Stomach smooth muscle (tissue), 2 donors: ENCODE measurements at regions not wholly inside any gene's neighbourhood (a gene's known extent, or its start where the extent isn't known, plus 50 kb on each side); places are given as distances from the start of the nearest gene placed in this dataset.

ENCODE experiments used
- H3K27ac ChIP-seq: one replicate; pipeline ENCODE4 v1.7.0; 2013; ENCODE audit warnings: mild to moderate bottlenecking, low read length, inconsistent platforms
- H3K27me3 ChIP-seq, 2 donors: one replicate each; pipeline ENCODE4 v1.7.0; 2013; ENCODE audit warnings: low read length in 2 of 2; ENCODE audit not compliant: insufficient read depth in 2 of 2, control insufficient read depth in 1 of 2
- H3K36me3 ChIP-seq, 2 donors: one replicate each; pipeline ENCODE4 v1.7.0; 2013; ENCODE audit warnings: low read length in 2 of 2; ENCODE audit not compliant: control insufficient read depth in 2 of 2, insufficient read depth in 2 of 2
- H3K4me1 ChIP-seq: one replicate; pipeline ENCODE4 v1.7.0; 2013; ENCODE audit warnings: low read length; ENCODE audit not compliant: control insufficient read depth, insufficient read depth
- H3K4me3 ChIP-seq, 2 donors: one replicate each; pipeline ENCODE4 v1.7.0; 2013; ENCODE audit warnings: low read length in 2 of 2
- H3K9ac ChIP-seq, 2 donors: one replicate each; pipeline ENCODE4 v1.7.0; 2013; ENCODE audit warnings: low read length in 2 of 2, mild to moderate bottlenecking in 1 of 2
- H3K9me3 ChIP-seq, 2 donors: one replicate each; pipeline ENCODE4 v1.7.0; 2013; ENCODE audit warnings: low read length in 2 of 2; ENCODE audit not compliant: control insufficient read depth in 2 of 2
- donor health status: healthy.
- donor health status: Pancreatic carcinoma.

DNA sequence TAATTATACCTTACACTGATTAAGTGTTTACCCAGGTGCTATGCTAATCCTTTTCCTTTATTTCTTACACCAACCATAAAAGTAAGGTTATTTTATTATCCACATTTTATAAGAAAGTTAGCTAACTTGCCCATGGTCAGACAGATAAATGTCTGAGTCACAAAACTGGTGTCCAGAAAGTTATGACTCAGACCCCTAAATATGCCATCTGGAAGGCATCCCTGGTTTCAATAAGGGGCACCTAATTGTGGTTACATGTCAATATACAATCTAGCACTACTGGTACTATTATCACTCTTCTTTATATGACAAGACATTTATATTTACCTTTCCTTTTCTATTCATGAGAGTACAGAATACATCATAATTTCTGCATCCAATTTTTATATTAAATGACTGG lies 496.5 kb upstream of the ADGRL2 start:
- no peak overlapping the region for H3K27ac ChIP-seq
- H3K4me1 ChIP-seq = no peaks in the 10 kb centered on the region
- H3K9ac ChIP-seq = no peak overlapping the region
- H3K9me3 ChIP-seq = no peaks in the 10 kb centered on the region
- H3K4me3 ChIP-seq = no peak overlapping the region
- H3K36me3 ChIP-seq = no peaks in the 10 kb centered on the region
- no peaks in the 10 kb centered on the region for H3K27me3 ChIP-seq

DNA sequence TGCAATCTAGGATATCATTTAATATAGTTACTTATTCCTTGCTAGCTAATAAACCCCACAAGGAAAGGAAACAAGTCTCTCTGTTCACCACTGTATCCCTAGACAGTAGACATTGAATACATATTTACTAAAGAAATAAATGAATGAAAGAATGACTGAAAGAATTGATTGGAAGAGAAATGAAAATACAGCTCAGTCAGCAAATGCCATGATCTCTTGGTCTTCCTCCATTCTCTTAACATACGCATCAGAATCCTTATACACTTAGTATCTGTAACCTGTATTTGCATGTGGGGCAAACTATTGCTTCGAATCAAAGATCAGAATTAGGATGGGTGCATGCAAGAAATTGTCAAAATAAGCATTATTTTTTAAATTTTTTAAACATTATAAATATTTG lies 500.8 kb upstream of the ADGRL2 start:
- Histone ChIP-seq H3K27ac (no peak overlapping the region), H3K36me3 (no peaks in the 10 kb centered on the region), H3K4me1 (no peaks in the 10 kb centered on the region), H3K4me3 (no peak overlapping the region), H3K27me3 (no peaks in the 10 kb centered on the region), H3K9me3 (no peaks in the 10 kb centered on the region), H3K9ac (no peak overlapping the region)

DNA sequence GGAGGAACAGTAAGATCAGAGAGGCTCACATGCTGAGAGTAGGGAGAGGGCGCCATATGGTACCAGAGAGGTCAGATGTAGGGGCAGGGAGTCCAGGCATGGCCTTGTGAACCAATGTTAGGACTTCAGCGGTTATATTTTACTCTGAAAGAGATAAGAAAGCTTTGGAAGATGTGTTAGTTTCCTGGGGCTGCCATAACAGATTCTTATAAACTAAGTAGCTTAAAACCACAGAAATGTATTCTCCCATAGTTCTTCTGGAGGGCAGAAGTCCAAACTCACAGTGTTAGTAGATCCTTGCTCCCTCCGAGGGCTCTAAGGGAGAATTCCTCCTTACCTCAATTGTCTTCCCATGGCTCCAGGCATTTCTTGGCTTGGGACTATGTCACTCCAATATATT lies 502.5 kb upstream of the ADGRL2 start:
- Histone ChIP-seq H3K9me3 (no peaks in the 10 kb centered on the region), H3K4me1 (no peaks in the 10 kb centered on the region), H3K27ac (no peak overlapping the region), H3K27me3 (no peaks in the 10 kb centered on the region), H3K4me3 (no peak overlapping the region), H3K9ac (no peak overlapping the region), H3K36me3 (no peaks in the 10 kb centered on the region)

DNA sequence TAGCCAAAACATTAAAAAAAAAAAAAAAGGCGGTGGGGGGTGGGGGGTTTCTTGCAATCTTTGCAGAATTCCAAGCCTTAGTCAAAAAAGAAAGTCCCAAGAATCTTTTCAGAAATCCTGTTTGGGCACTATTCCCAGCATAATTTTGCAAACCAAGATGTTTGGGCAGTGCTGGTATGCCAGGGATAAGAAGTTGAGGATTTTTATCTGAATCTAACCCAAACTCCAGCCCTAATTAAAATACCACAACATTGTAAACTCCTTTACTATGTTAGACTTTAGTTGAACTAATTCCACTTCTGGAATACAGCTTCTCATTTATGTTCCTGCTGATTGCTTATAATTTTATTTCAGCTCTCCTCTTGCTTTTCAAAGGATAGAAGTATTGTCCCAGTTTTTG lies 504.1 kb upstream of the ADGRL2 start:
- Histone ChIP-seq H3K4me3 (no peak overlapping the region), H3K27me3 (no peaks in the 10 kb centered on the region), H3K27ac (no peak overlapping the region), H3K36me3 (no peaks in the 10 kb centered on the region), H3K4me1 (no peaks in the 10 kb centered on the region), H3K9ac (no peak overlapping the region), H3K9me3 (no peaks in the 10 kb centered on the region)

DNA sequence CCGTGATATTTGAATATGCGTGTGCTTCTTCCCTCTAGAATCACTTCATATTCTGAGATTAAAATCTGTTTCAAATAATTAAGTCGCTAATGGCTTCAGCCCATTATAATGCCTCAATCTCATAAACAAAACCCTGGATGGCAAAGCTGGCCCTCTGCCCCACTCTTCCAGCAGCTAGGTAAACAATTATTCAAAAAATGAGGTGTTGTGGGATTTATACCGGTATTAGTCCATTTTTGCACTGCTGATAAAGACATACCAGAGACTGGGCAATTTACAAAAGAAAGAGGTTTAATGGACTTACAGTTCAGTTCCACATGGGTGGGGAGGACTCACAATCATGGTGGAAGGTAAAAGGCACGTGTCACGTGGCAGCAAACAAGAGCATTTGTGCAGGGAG lies 510.4 kb upstream of the ADGRL2 start:
- Histone ChIP-seq H3K4me1 (no peaks in the 10 kb centered on the region), H3K9me3 (no peaks in the 10 kb centered on the region), H3K9ac (no peak overlapping the region), H3K36me3 (no peaks in the 10 kb centered on the region), H3K27me3 (no peaks in the 10 kb centered on the region), H3K4me3 (no peak overlapping the region), H3K27ac (no peak overlapping the region)

DNA sequence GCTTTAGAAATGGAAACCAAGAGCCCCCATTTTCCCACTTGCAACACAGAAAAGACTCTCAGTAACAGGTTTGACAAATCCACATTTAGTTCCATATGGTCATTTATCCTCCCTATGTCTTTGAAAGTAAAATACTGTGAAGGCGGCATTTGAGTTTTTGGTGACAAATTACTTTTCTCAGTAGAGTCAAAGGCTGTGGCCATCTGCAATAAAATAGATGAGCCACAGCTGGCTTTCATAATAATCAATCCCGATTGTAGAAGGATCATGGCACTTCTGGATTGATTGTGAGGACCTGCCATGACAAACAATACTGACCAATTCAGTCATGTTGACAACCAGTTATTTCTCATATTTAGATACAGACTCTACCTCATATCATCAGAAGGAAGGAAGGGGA lies 512.0 kb upstream of the ADGRL2 start:
- Histone ChIP-seq H3K36me3 (no peaks in the 10 kb centered on the region), H3K9me3 (no peaks in the 10 kb centered on the region), H3K27me3 (no peaks in the 10 kb centered on the region), H3K4me3 (no peak overlapping the region), H3K27ac (no peak overlapping the region), H3K4me1 (no peaks in the 10 kb centered on the region), H3K9ac (no peak overlapping the region)

DNA sequence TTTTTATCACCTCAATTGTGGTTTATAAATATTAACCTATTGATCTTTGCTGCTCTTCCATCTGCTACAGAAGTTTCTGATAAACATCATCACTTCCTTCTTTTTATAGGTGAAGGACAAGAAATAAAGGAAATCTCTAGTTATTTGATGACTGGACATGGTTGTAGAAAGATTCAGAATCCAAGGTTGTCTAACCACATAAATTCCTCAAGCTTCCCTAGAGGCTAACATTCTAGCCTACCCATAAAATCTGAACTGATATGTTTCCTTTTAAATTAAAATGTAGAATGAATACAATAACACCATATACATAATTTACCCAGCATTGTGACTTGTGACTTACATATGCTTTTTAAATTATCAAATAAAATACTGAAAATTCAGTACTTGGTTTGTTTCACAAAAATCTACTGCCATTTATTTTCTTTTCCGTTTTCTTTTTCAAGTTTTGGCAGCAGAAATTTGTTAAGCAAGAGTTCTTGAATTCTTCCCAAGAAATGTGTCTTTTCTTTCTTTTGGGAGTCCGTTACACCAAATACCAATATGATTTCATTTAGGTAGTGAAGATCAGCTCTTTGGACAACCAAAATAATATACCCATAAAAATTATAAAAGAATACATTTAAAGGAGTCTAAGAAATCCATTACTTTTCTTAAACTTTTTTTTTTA lies 513.2 kb upstream of the ADGRL2 start:
- no peak overlapping the region for H3K4me3 ChIP-seq
- no peaks in the 10 kb centered on the region for H3K9me3 ChIP-seq
- H3K27ac ChIP-seq = no peak overlapping the region
- H3K36me3 ChIP-seq = no peaks in the 10 kb centered on the region
- no peak overlapping the region for H3K9ac ChIP-seq
- no peaks in the 10 kb centered on the region for H3K4me1 ChIP-seq
- no peaks in the 10 kb centered on the region for H3K27me3 ChIP-seq

DNA sequence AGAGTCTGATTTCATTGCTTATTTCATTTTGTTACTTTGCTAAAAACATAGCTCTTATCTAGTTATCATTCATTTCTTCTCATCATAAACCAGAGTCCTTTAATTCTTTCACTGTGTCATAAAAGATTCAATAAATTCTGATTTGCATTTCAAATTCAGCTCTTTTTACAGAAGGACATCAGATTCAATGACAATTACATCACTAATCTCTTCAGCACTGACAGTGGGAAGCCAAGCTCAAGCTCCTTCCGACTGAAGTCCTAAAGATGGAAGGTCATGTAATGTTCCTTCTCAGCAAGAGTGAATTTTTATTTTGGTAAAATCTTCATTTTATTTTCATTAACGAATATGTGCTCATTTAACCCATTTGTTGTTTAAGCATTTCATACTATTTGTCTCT lies 530.7 kb upstream of the ADGRL2 start:
- no peaks in the 10 kb centered on the region for H3K36me3 ChIP-seq
- H3K27ac ChIP-seq = no peak overlapping the region
- no peaks in the 10 kb centered on the region for H3K27me3 ChIP-seq
- no peak overlapping the region for H3K9ac ChIP-seq
- no peak overlapping the region for H3K4me3 ChIP-seq
- H3K9me3 ChIP-seq = no peaks in the 10 kb centered on the region
- H3K4me1 ChIP-seq = no peaks in the 10 kb centered on the region

DNA sequence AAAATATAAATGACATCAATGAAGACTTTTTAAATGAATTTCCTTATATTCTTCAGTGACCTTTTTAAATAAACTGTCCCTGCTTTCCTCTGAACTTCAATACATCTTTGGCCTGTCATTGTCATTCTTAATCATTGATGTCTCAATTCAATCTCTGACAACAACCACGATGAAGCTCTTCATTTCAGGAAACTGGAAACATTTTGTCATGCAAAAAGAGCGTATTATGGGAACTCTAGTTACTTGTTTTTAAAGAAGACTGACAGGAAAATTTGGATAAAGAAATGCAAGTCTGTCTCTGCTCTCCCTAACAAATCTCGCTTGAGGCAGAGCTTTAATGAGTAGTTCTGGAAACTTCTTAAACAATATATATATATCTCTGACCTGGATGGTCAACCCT lies 535.8 kb upstream of the ADGRL2 start:
- no peaks in the 10 kb centered on the region for H3K36me3 ChIP-seq
- H3K4me3 ChIP-seq = no peak overlapping the region
- H3K4me1 ChIP-seq = no peaks in the 10 kb centered on the region
- H3K9ac ChIP-seq = no peak overlapping the region
- H3K27me3 ChIP-seq = no peaks in the 10 kb centered on the region
- no peak overlapping the region for H3K27ac ChIP-seq
- H3K9me3 ChIP-seq = no peaks in the 10 kb centered on the region

DNA sequence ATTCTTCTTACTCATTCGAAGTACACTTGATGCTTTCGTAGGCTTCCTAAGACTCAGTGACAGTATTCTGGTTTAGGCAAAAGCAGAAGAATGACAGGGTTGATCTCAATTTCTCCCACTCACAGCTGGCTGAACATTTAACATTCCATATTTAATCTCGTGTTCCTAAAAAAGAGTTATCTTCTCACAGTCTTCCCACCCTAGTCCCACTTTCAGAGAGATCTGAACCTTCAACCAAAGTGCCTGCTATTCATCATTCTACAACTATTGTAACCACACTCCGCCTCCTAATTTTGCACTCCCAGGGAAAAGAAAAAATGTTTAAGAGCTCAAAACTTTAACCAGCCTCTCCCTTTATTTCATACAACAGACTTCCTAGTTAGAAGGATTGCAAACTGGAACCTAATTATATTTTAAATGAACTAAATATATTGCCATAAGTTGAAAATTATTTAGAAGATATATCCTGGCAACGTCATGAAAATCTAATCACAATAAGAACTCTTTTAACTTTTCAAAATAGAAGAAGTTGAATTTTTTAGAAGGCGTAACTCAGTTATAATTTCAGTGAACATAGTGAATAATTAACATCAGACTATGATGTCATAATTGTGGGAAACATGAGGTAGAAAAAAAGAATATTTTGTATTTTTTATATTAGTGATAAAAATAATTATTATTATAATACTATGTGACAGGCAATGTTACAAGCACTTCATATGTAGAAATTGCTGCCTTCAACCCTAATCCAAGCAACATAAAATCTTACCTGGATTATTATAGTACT lies 540.9 kb upstream of the ADGRL2 start:
- Histone ChIP-seq H3K9me3 (no peaks in the 10 kb centered on the region), H3K27ac (no peak overlapping the region), H3K36me3 (no peaks in the 10 kb centered on the region), H3K27me3 (no peaks in the 10 kb centered on the region), H3K9ac (no peak overlapping the region), H3K4me1 (no peaks in the 10 kb centered on the region), H3K4me3 (no peak overlapping the region)

DNA sequence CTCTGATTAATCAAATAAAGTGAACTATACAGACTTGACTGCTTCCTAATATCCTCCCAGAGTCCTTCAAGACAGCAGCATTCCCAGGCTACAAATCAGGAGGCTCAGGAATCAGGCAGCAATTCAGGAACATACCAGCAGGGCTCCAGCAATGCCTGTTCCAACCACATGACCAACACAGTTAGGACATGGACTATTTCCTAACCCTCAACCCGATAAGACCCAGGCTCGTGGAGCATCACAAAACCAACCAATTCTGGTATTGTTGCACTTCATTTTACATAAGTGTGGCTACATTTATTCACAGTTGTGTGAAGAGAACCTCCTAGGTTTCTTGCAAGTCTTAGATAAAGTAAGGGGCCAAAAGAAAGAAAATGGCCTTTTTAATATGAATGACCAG lies 546.2 kb upstream of the ADGRL2 start:
- Histone ChIP-seq H3K9me3 (no peaks in the 10 kb centered on the region), H3K27me3 (no peaks in the 10 kb centered on the region), H3K4me3 (no peak overlapping the region), H3K27ac (no peak overlapping the region), H3K36me3 (no peaks in the 10 kb centered on the region), H3K4me1 (no peaks in the 10 kb centered on the region), H3K9ac (no peak overlapping the region)
